ENCODE measurements at regions not wholly inside any gene's neighbourhood (a gene's known extent, or its start where the extent isn't known, plus 50 kb on each side); places are given as distances from the start of the nearest gene placed in this dataset.

DNA sequence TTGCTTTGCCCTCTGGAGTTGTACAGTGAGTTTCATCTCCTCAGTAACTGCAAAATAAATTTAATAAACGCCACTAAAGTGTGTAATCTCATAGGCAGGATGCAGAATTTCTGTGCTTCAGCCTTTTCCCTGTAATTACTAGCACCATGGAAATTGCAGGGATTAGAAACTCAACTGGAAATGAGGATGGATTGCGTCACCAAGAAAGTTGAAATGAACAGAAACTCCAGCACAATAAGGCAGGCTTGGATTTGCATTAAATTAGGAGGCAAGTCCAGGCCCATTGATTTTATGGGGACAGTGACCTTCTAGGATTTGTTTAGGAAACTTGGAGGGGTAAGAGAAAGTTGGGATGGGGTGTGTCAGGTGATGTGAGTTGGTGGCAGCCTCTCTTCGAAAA, 197.5 kb downstream of the PTPRU start:
- Histone ChIP-seq H3K27ac (no peak overlapping the region), H3K27me3 (replicated peaks in 1 of 7) (peaks cover 0 to 25% (median 0%) of the 10 kb centered on the region in 7 donors), H3K4me3 (no peak overlapping the region), H3K9me3 (peaks cover 0 to 17% (median 12%) of the 10 kb centered on the region in 8 donors), H3K36me3 (no peaks in the 10 kb centered on the region), H3K4me1 (no peaks in the 10 kb centered on the region)
- no peak for TF ChIP-seq POLR2AphosphoS5 (IDR thresholded peaks at IDR 0.05)
- TF ChIP-seq POLR2A (IDR thresholded peaks at IDR 0.05) = no peak
- TF ChIP-seq, protein P1, sequence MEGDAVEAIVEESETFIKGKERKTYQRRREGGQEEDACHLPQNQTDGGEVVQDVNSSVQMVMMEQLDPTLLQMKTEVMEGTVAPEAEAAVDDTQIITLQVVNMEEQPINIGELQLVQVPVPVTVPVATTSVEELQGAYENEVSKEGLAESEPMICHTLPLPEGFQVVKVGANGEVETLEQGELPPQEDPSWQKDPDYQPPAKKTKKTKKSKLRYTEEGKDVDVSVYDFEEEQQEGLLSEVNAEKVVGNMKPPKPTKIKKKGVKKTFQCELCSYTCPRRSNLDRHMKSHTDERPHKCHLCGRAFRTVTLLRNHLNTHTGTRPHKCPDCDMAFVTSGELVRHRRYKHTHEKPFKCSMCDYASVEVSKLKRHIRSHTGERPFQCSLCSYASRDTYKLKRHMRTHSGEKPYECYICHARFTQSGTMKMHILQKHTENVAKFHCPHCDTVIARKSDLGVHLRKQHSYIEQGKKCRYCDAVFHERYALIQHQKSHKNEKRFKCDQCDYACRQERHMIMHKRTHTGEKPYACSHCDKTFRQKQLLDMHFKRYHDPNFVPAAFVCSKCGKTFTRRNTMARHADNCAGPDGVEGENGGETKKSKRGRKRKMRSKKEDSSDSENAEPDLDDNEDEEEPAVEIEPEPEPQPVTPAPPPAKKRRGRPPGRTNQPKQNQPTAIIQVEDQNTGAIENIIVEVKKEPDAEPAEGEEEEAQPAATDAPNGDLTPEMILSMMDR (IDR thresholded peaks at IDR 0.05 in 8 of 11, conservative IDR thresholded peaks at IDR 0.05 in 3 of 11) = no peak
- intact Hi-C loops (cut with DNase I; ENCODE audit: low total_unique reads) = no loop called here
- DNase-seq = no peak
- WGBS, 5 donors = 79 to 89% (median 84%) methylated on average over 3 of the region's 3 CpGs

GRCh38 chr1:29431138-29431537, 194.8 kb downstream of the PTPRU start:
- DNase-seq = no peak
- Histone ChIP-seq H3K36me3 (no peaks in the 10 kb centered on the region), H3K4me1 (no peaks in the 10 kb centered on the region), H3K27ac (no peak overlapping the region), H3K9me3 (peaks cover 0 to 17% (median 12%) of the 10 kb centered on the region in 8 donors), H3K4me3 (no peak overlapping the region), H3K27me3 (replicated peaks in 1 of 7) (peaks cover 0 to 7% (median 0%) of the 10 kb centered on the region in 7 donors)
- TF ChIP-seq POLR2AphosphoS5 (IDR thresholded peaks at IDR 0.05) (no peak), POLR2A (IDR thresholded peaks at IDR 0.05) (no peak)
- TF ChIP-seq, protein P1 (IDR thresholded peaks at IDR 0.05 in 8 of 11, conservative IDR thresholded peaks at IDR 0.05 in 3 of 11) = no peak
- intact Hi-C loops (cut with DNase I; ENCODE audit: low total_unique reads) = no loop called here
- 58 to 66% (median 64%) methylated on average over 3 of the region's 3 CpGs for WGBS, 5 donors

GRCh38 chr1:29429656-29430055, 193.3 kb downstream of the PTPRU start:
- DNase-seq = no peak
- Histone ChIP-seq H3K27me3 (replicated peaks in 1 of 7) (peaks cover 0 to 18% (median 0%) of the 10 kb centered on the region in 7 donors), H3K27ac (no peak overlapping the region), H3K36me3 (no peaks in the 10 kb centered on the region), H3K4me3 (no peak overlapping the region), H3K4me1 (no peaks in the 10 kb centered on the region), H3K9me3 (peaks cover 0 to 17% (median 12%) of the 10 kb centered on the region in 8 donors)
- TF ChIP-seq, protein P1 (IDR thresholded peaks at IDR 0.05 in 8 of 11, conservative IDR thresholded peaks at IDR 0.05 in 3 of 11) = no peak
- TF ChIP-seq POLR2A (IDR thresholded peaks at IDR 0.05) = no peak
- no peak for TF ChIP-seq POLR2AphosphoS5 (IDR thresholded peaks at IDR 0.05)
- 73 to 84% (median 79%) methylated on average over 2 of the region's 2 CpGs for WGBS, 5 donors
- intact Hi-C loops (cut with DNase I; ENCODE audit: low total_unique reads) = no loop called here

DNA sequence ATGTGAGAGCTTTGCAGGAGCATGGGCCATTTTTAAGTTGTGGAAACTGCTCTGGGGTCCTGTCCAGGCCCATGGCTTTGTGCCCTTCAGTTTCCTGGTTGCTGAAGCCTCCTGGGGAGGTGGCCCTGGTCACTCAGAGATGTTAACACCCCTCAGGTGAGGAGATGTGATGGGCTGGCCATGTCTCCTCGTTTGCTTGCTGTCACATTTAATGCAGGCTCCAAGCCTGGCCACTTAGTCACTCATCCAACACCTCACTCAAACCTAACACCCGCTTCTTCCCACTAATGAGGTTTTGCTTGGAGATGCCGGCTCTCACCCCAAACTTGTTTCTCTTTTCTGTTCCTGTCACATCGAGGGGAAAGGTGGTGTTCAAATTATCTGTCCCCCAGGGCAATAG, 192.7 kb downstream of the PTPRU start:
- DNase-seq = no peak
- TF ChIP-seq POLR2A (IDR thresholded peaks at IDR 0.05) (no peak), POLR2AphosphoS5 (IDR thresholded peaks at IDR 0.05) (no peak)
- TF ChIP-seq, protein P1 (IDR thresholded peaks at IDR 0.05 in 8 of 11, conservative IDR thresholded peaks at IDR 0.05 in 3 of 11) = no peak
- H3K36me3 ChIP-seq = no peaks in the 10 kb centered on the region
- 53 to 67% (median 62%) methylated on average over 4 of the region's 4 CpGs for WGBS, 5 donors
- intact Hi-C loops (cut with DNase I; ENCODE audit: low total_unique reads) = no loop called here
- H3K4me3 ChIP-seq = no peak overlapping the region
- no peaks in the 10 kb centered on the region for H3K4me1 ChIP-seq
- peaks cover 0 to 17% (median 12%) of the 10 kb centered on the region in 8 donors for H3K9me3 ChIP-seq
- no peak overlapping the region for H3K27ac ChIP-seq
- H3K27me3 ChIP-seq (replicated peaks in 1 of 7) = peaks cover 0 to 24% (median 0%) of the 10 kb centered on the region in 7 donors

Data from spleen (tissue), 11 donors.